ENCODE measurements at regions not wholly inside any gene's neighbourhood (a gene's known extent, or its start where the extent isn't known, plus 50 kb on each side); places are given as distances from the start of the nearest gene placed in this dataset.

GRCh38 chr18:60996822-60997221 is 336.4 kb upstream of the CDH20 start:
- intact Hi-C loops (cut with micrococcal nuclease) = no loop called here
- no peak for DNase-seq
- ATAC-seq = no peak

- DNase-seq (no peak), ATAC-seq (no peak)
- intact Hi-C loops (cut with micrococcal nuclease) = no loop called here
Measured at GRCh38 chr18:61001138-61001537, 332.1 kb upstream of the CDH20 start.

GRCh38 chr18:61006687-61007224 is 326.5 kb upstream of the CDH20 start:
- ATAC-seq (no peak), DNase-seq (no peak)
- intact Hi-C loops (cut with micrococcal nuclease) = no loop called here

GRCh38 chr18:61019338-61020301 is 313.6 kb upstream of the CDH20 start:
- intact Hi-C loops (cut with micrococcal nuclease) = no loop called here
- ATAC-seq (no peak), DNase-seq (no peak)

GRCh38 chr18:61025596-61025995 is 307.6 kb upstream of the CDH20 start:
- intact Hi-C loops (cut with micrococcal nuclease) = no loop called here
- DNase-seq = no peak
- no peak for ATAC-seq

GRCh38 chr18:61031626-61032025 is 301.6 kb upstream of the CDH20 start:
- no peak for DNase-seq
- no peak for ATAC-seq
- intact Hi-C loops (cut with micrococcal nuclease) = no loop called here

- DNase-seq (no peak), ATAC-seq (no peak)
- intact Hi-C loops (cut with micrococcal nuclease) = no loop called here
Measured at GRCh38 chr18:61034580-61034979, 298.6 kb upstream of the CDH20 start.

GRCh38 chr18:61039251-61039650 is 294.0 kb upstream of the CDH20 start:
- ATAC-seq (no peak), DNase-seq (no peak)
- intact Hi-C loops (cut with micrococcal nuclease) = no loop called here

GRCh38 chr18:61047794-61048193 is 285.4 kb upstream of the CDH20 start:
- intact Hi-C loops (cut with micrococcal nuclease) = no loop called here
- DNase-seq (no peak), ATAC-seq (no peak)

- no peak for DNase-seq
Measured at GRCh38 chr18:61057443-61057842, 275.8 kb upstream of the CDH20 start.

GRCh38 chr18:61062258-61062657 is 271.0 kb upstream of the CDH20 start:
- intact Hi-C loops (cut with micrococcal nuclease) = no loop called here
- DNase-seq = no peak
- ATAC-seq = no peak

More at GRCh38 chr18:61057443-61057842, 275.8 kb upstream of the CDH20 start:
- ATAC-seq = no peak
- intact Hi-C loops (cut with micrococcal nuclease) = no loop called here

- no peak for DNase-seq
- intact Hi-C loops (cut with micrococcal nuclease) = no loop called here
Measured at GRCh38 chr18:61064911-61065310, 268.3 kb upstream of the CDH20 start.

GRCh38 chr18:61076986-61077385 is 256.2 kb upstream of the CDH20 start:
- intact Hi-C loops (cut with micrococcal nuclease) = no loop called here
- DNase-seq (no peak), ATAC-seq (no peak)

More at GRCh38 chr18:61064911-61065310, 268.3 kb upstream of the CDH20 start:
- no peak for ATAC-seq

GRCh38 chr18:61079714-61080113 is 253.5 kb upstream of the CDH20 start:
- ATAC-seq (no peak), DNase-seq (no peak)
- intact Hi-C loops (cut with micrococcal nuclease) = no loop called here

GRCh38 chr18:61080954-61081528 is 252.2 kb upstream of the CDH20 start:
- intact Hi-C loops (cut with micrococcal nuclease) = no loop called here
- ATAC-seq = no peak

GRCh38 chr18:61082976-61083630 is 250.1 kb upstream of the CDH20 start:
- intact Hi-C loops (cut with micrococcal nuclease) = no loop called here
- ATAC-seq (no peak), DNase-seq (no peak)

More at GRCh38 chr18:61080954-61081528, 252.2 kb upstream of the CDH20 start:
- no peak for DNase-seq

GRCh38 chr18:61085036-61085435 is 248.2 kb upstream of the CDH20 start:
- intact Hi-C loops (cut with micrococcal nuclease) = no loop called here
- DNase-seq (no peak), ATAC-seq (no peak)

GRCh38 chr18:61085761-61086160 is 247.5 kb upstream of the CDH20 start:
- intact Hi-C loops (cut with micrococcal nuclease) = no loop called here
- DNase-seq = no peak
- no peak for ATAC-seq

- intact Hi-C loops (cut with micrococcal nuclease) = no loop called here
- DNase-seq = no peak
Measured at GRCh38 chr18:61086657-61087056, 246.6 kb upstream of the CDH20 start.

GRCh38 chr18:61091379-61091778 is 241.9 kb upstream of the CDH20 start:
- DNase-seq (no peak), ATAC-seq (no peak)
- intact Hi-C loops (cut with micrococcal nuclease) = no loop called here

More at GRCh38 chr18:61086657-61087056, 246.6 kb upstream of the CDH20 start:
- ATAC-seq = no peak
